MM.1S (cell line): ENCODE measurements at regions not wholly inside any gene's neighbourhood (a gene's known extent, or its start where the extent isn't known, plus 50 kb on each side); places are given as distances from the start of the nearest gene placed in this dataset.

Source experiments
- DNase-seq: peaks from one replicate; pipeline ENCODE4 v3.0.0-alpha.2; 2015
- H2AFZ ChIP-seq: fragments of 300-600 bp; sonication (generic); 2 replicates; pipeline ENCODE4 v1.6.0; 2016; ENCODE audit warnings: antibody characterized with exemption, low read length
- H3F3A ChIP-seq: fragments of 300-600 bp; sonication (generic); 2 replicates; pipeline ENCODE4 v1.6.1; 2016; ENCODE audit warnings: mild to moderate bottlenecking, antibody characterized with exemption, low read length, moderate library complexity, mixed read lengths; ENCODE audit not compliant: insufficient read depth
- H3K27ac ChIP-seq: fragments of 300-600 bp; sonication (generic); 2 replicates; pipeline ENCODE4 v1.5.1; 2016; ENCODE audit warnings: mild to moderate bottlenecking, low read length
- H3K27me3 ChIP-seq: fragments of 300-600 bp; sonication (generic); replicated peaks from 2 replicates; pipeline ENCODE4 v1.6.0; 2016; ENCODE audit warnings: low read length; ENCODE audit not compliant: insufficient read depth
- H3K36me3 ChIP-seq: fragments of 300-600 bp; sonication (generic); replicated peaks from 2 replicates; pipeline ENCODE4 v1.6.1; 2016; ENCODE audit warnings: mild to moderate bottlenecking, low read length, mixed read lengths; ENCODE audit not compliant: insufficient read depth
- H3K4me1 ChIP-seq: fragments of 300-600 bp; sonication (generic); 2 replicates; pipeline ENCODE4 v1.6.1; 2016; ENCODE audit warnings: low read length, mixed read lengths
- H3K4me2 ChIP-seq: fragments of 300-600 bp; sonication (generic); 2 replicates; pipeline ENCODE4 v1.6.0; 2016; ENCODE audit warnings: low read depth, low read length
- H3K4me3 ChIP-seq: fragments of 300-600 bp; sonication (generic); 2 replicates; pipeline ENCODE4 v1.5.1; 2016; ENCODE audit warnings: low read length, mixed read lengths
- H3K79me2 ChIP-seq: fragments of 300-600 bp; sonication (generic); 2 replicates; pipeline ENCODE4 v1.6.1; 2016; ENCODE audit warnings: mixed run types, low read length, mixed read lengths
- H3K9ac ChIP-seq: fragments of 300-600 bp; sonication (generic); 2 replicates; pipeline ENCODE4 v1.6.1; 2016; ENCODE audit warnings: low read length, mixed read lengths
- H3K9me2 ChIP-seq: fragments of 300-600 bp; sonication (generic); replicated peaks from 2 replicates; pipeline ENCODE4 v1.6.1; 2016; ENCODE audit warnings: mild to moderate bottlenecking, low read length, mixed read lengths; ENCODE audit not compliant: insufficient read depth
- H3K9me3 ChIP-seq: fragments of 300-600 bp; sonication (generic); replicated peaks from 2 replicates; pipeline ENCODE4 v1.6.1; 2016; ENCODE audit warnings: mild to moderate bottlenecking, low read length, mixed read lengths; ENCODE audit not compliant: insufficient read depth
- H4K20me1 ChIP-seq: fragments of 300-600 bp; sonication (generic); 2 replicates; pipeline ENCODE4 v1.6.1; 2016; ENCODE audit warnings: mild to moderate bottlenecking, low read length, moderate library complexity, mixed read lengths; ENCODE audit not compliant: insufficient read depth
- CTCF ChIP-seq: fragments of 300-600 bp; sonication (generic); IDR thresholded peaks from 2 replicates; pipeline ENCODE4 v1.5.1; 2016; ENCODE audit warnings: antibody characterized with exemption, low read length, mixed read lengths
- EZH2 ChIP-seq: fragments of 300-600 bp; sonication (generic); optimal IDR thresholded peaks from 2 replicates; pipeline ENCODE3; 2017; ENCODE audit warnings: low read depth, mild to moderate bottlenecking, antibody characterized with exemption, low read length, mixed read lengths
- EZH2phosphoT487 ChIP-seq: fragments of 300-600 bp; sonication (generic); IDR thresholded peaks from 2 replicates; pipeline ENCODE4 v1.6.1; 2018; ENCODE audit warnings: antibody characterized with exemption, low read length

GRCh38 chr12:127923501-127923900, 343.5 kb upstream of the TMEM132C start:
- DNase-seq, result no peak
- TF ChIP-seq CTCF (no peak), EZH2 (no peak), EZH2phosphoT487 (no peak)
- H3K4me3 ChIP-seq, result no peak overlapping the region

GRCh38 chr12:127925971-127926370, 341.0 kb upstream of the TMEM132C start:
- Histone ChIP-seq H2AFZ (no peak overlapping the region), H3K27ac (no peak overlapping the region), H3K9me3 (no peaks in the 10 kb centered on the region), H4K20me1 (no peaks in the 10 kb centered on the region), H3K27me3 (no peaks in the 10 kb centered on the region), H3K79me2 (no peaks in the 10 kb centered on the region), H3K4me3 (no peak overlapping the region), H3K9me2 (no peaks in the 10 kb centered on the region), H3K36me3 (no peaks in the 10 kb centered on the region), H3K4me2 (no peak overlapping the region), H3F3A (no peaks in the 10 kb centered on the region), H3K4me1 (no peaks in the 10 kb centered on the region), H3K9ac (no peak overlapping the region)
- DNase-seq, result no peak
- TF ChIP-seq CTCF (no peak), EZH2 (no peak), EZH2phosphoT487 (no peak)

More at GRCh38 chr12:127923501-127923900, 343.5 kb upstream of the TMEM132C start:
- Histone ChIP-seq H3K27ac (no peak overlapping the region), H3K9ac (no peak overlapping the region), H3K4me2 (no peak overlapping the region), H3K27me3 (no peaks in the 10 kb centered on the region), H3K9me3 (no peaks in the 10 kb centered on the region), H4K20me1 (no peaks in the 10 kb centered on the region), H3F3A (no peaks in the 10 kb centered on the region), H3K79me2 (no peaks in the 10 kb centered on the region), H3K9me2 (no peaks in the 10 kb centered on the region), H3K36me3 (no peaks in the 10 kb centered on the region), H2AFZ (no peak overlapping the region), H3K4me1 (no peaks in the 10 kb centered on the region)

GRCh38 chr12:127928178-127928577, 338.8 kb upstream of the TMEM132C start:
- H3K4me1 ChIP-seq, result no peaks in the 10 kb centered on the region
- no peak for DNase-seq
- H3K9me2 ChIP-seq, result no peaks in the 10 kb centered on the region
- no peaks in the 10 kb centered on the region for H3K27me3 ChIP-seq
- TF ChIP-seq CTCF (no peak), EZH2 (no peak), EZH2phosphoT487 (no peak)
- no peaks in the 10 kb centered on the region for H3K79me2 ChIP-seq
- no peaks in the 10 kb centered on the region for H3F3A ChIP-seq
- no peaks in the 10 kb centered on the region for H3K36me3 ChIP-seq
- H3K9ac ChIP-seq, result no peak overlapping the region
- H4K20me1 ChIP-seq, result no peaks in the 10 kb centered on the region
- H3K4me3 ChIP-seq, result no peak overlapping the region
- no peaks in the 10 kb centered on the region for H3K9me3 ChIP-seq
- no peak overlapping the region for H3K27ac ChIP-seq
- no peak overlapping the region for H2AFZ ChIP-seq
- no peak overlapping the region for H3K4me2 ChIP-seq
